ENCODE measurements at regions not wholly inside any gene's neighbourhood (a gene's known extent, or its start where the extent isn't known, plus 50 kb on each side); places are given as distances from the start of the nearest gene placed in this dataset.

DNA sequence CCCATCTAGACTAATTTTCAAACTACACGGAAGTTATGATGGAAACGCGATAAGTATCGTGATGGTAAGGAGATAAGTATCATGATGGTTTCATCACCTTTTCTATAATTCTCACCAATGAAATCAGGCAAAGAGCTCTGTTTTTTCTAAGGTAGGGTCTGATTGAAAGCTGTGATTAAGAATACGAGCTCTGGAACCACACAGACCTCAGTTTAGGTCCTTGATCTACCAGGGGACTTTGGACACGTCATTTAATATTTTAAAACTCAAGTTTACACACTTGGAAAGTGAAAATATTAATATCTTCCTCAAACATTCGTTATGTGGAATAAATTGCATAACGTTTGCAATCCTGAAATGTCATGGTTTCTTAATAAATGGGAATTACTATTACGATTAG lies 538.2 kb upstream of the CELF2 start:
- Mint-ChIP-seq H3K27me3 (ENCODE audit: unreplicated experiment) (no peaks in the 10 kb centered on the region), H3K9me3 (ENCODE audit: unreplicated experiment) (no peaks in the 10 kb centered on the region), H3K4me3 (ENCODE audit: unreplicated experiment) (no peak overlapping the region), H3K4me1 (ENCODE audit: unreplicated experiment) (peaks cover 4% of the 10 kb centered on the region), H3K27ac (ENCODE audit: unreplicated experiment) (no peak overlapping the region), H3K36me3 (ENCODE audit: low read depth, unreplicated experiment) (no peaks in the 10 kb centered on the region)
- no peak for DNase-seq (ENCODE audit: low spot score)
- no peak for TF ChIP-seq CTCF (IDR thresholded peaks at IDR 0.05; ENCODE audit: unreplicated experiment)

GRCh38 chr10:10482613-10483012 lies 535.1 kb upstream of the CELF2 start:
- no peaks in the 10 kb centered on the region for H3K36me3 Mint-ChIP-seq (ENCODE audit: low read depth, unreplicated experiment)
- H3K27me3 Mint-ChIP-seq (ENCODE audit: unreplicated experiment): no peaks in the 10 kb centered on the region
- TF ChIP-seq CTCF (IDR thresholded peaks at IDR 0.05; ENCODE audit: unreplicated experiment): no peak
- H3K9me3 Mint-ChIP-seq (ENCODE audit: unreplicated experiment): no peaks in the 10 kb centered on the region
- H3K4me1 Mint-ChIP-seq (ENCODE audit: unreplicated experiment): peaks cover 4% of the 10 kb centered on the region
- no peak overlapping the region for H3K4me3 Mint-ChIP-seq (ENCODE audit: unreplicated experiment)
- DNase-seq (ENCODE audit: low spot score): no peak
- H3K27ac Mint-ChIP-seq (ENCODE audit: unreplicated experiment): no peak overlapping the region

GRCh38 chr10:10489076-10489475 lies 528.6 kb upstream of the CELF2 start:
- no peak for DNase-seq (ENCODE audit: low spot score)
- H3K27me3 Mint-ChIP-seq (ENCODE audit: unreplicated experiment): no peaks in the 10 kb centered on the region
- H3K9me3 Mint-ChIP-seq (ENCODE audit: unreplicated experiment): no peaks in the 10 kb centered on the region
- no peaks in the 10 kb centered on the region for H3K36me3 Mint-ChIP-seq (ENCODE audit: low read depth, unreplicated experiment)
- no peak for TF ChIP-seq CTCF (IDR thresholded peaks at IDR 0.05; ENCODE audit: unreplicated experiment)
- H3K4me1 Mint-ChIP-seq (ENCODE audit: unreplicated experiment): no peaks in the 10 kb centered on the region
- no peak overlapping the region for H3K27ac Mint-ChIP-seq (ENCODE audit: unreplicated experiment)
- no peak overlapping the region for H3K4me3 Mint-ChIP-seq (ENCODE audit: unreplicated experiment)

- H3K36me3 Mint-ChIP-seq (ENCODE audit: low read depth, unreplicated experiment): no peaks in the 10 kb centered on the region
- H3K4me3 Mint-ChIP-seq (ENCODE audit: unreplicated experiment): no peak overlapping the region
- no peak for DNase-seq (ENCODE audit: low spot score)
- no peaks in the 10 kb centered on the region for H3K9me3 Mint-ChIP-seq (ENCODE audit: unreplicated experiment)
- H3K27ac Mint-ChIP-seq (ENCODE audit: unreplicated experiment): no peak overlapping the region
- H3K27me3 Mint-ChIP-seq (ENCODE audit: unreplicated experiment): no peaks in the 10 kb centered on the region
- TF ChIP-seq CTCF (IDR thresholded peaks at IDR 0.05; ENCODE audit: unreplicated experiment): no peak
- no peaks in the 10 kb centered on the region for H3K4me1 Mint-ChIP-seq (ENCODE audit: unreplicated experiment)
These were observed 527.7 kb upstream of the CELF2 start for GRCh38 chr10:10489805-10490571.

- Mint-ChIP-seq H3K36me3 (ENCODE audit: low read depth, unreplicated experiment) (no peaks in the 10 kb centered on the region), H3K4me1 (ENCODE audit: unreplicated experiment) (no peaks in the 10 kb centered on the region), H3K9me3 (ENCODE audit: unreplicated experiment) (no peaks in the 10 kb centered on the region), H3K27ac (ENCODE audit: unreplicated experiment) (no peak overlapping the region), H3K27me3 (ENCODE audit: unreplicated experiment) (no peaks in the 10 kb centered on the region), H3K4me3 (ENCODE audit: unreplicated experiment) (no peak overlapping the region)
- no peak for TF ChIP-seq CTCF (IDR thresholded peaks at IDR 0.05; ENCODE audit: unreplicated experiment)
- DNase-seq (ENCODE audit: low spot score): no peak
These were observed 527.1 kb upstream of the CELF2 start for GRCh38 chr10:10490581-10490980.
